HUES64 (cell line): ENCODE measurements at regions not wholly inside any gene's neighbourhood (a gene's known extent, or its start where the extent isn't known, plus 50 kb on each side); places are given as distances from the start of the nearest gene placed in this dataset.

Experiments
- H3K27ac ChIP-seq: 2 replicates; pipeline ENCODE4 v1.7.0; 2013; ENCODE audit warnings: low read depth, low read length, inconsistent platforms
- H3K27me3 ChIP-seq: 2 replicates; pipeline ENCODE4 v1.6.1; 2013; ENCODE audit warnings: mild to moderate bottlenecking, low read length; ENCODE audit not compliant: insufficient read depth
- H3K36me3 ChIP-seq: 2 replicates; pipeline ENCODE4 v1.6.1; 2013; ENCODE audit warnings: mild to moderate bottlenecking, low read length; ENCODE audit not compliant: insufficient read depth
- H3K4me1 ChIP-seq: 2 replicates; pipeline ENCODE4 v1.6.1; 2013; ENCODE audit warnings: mild to moderate bottlenecking, low read length, moderate library complexity; ENCODE audit not compliant: insufficient read depth
- H3K4me3 ChIP-seq: 2 replicates; pipeline ENCODE4 v1.5.1; 2013; ENCODE audit warnings: mild to moderate bottlenecking, low read length, moderate library complexity
- H3K9ac ChIP-seq: 2 replicates; pipeline ENCODE4 v1.6.1; 2013; ENCODE audit warnings: mild to moderate bottlenecking, low read depth, low read length
- H3K9me3 ChIP-seq: 2 replicates; pipeline ENCODE4 v1.6.1; 2013; ENCODE audit warnings: low read depth, low read length; ENCODE audit not compliant: insufficient read depth
- WGBS: fragments of 150-250, 120-280 bp; methylation state at CpG from one replicate; pipeline ENCODE4 v1.1.7; 2013; ENCODE audit warnings: missing lambda C conversion rate; 5-methylcytosine and 5-hydroxymethylcytosine counted together

- Histone ChIP-seq H3K27ac (no peak overlapping the region), H3K9me3 (no peaks in the 10 kb centered on the region), H3K36me3 (no peaks in the 10 kb centered on the region), H3K4me1 (peaks cover 21% of the 10 kb centered on the region), H3K9ac (no peak overlapping the region), H3K4me3 (no peak overlapping the region), H3K27me3 (no peaks in the 10 kb centered on the region)
- 91% methylated on average over 2 of the region's 2 CpGs for WGBS
These were observed 130.9 kb downstream of the TRMT11 start for GRCh38 chr6:126117251-126117650.

GRCh38 chr6:126118058-126118755 lies 131.9 kb downstream of the TRMT11 start:
- Histone ChIP-seq H3K9me3 (no peaks in the 10 kb centered on the region), H3K36me3 (no peaks in the 10 kb centered on the region), H3K9ac (no peak overlapping the region), H3K4me3 (no peak overlapping the region), H3K4me1 (peaks cover 21% of the 10 kb centered on the region), H3K27me3 (no peaks in the 10 kb centered on the region), H3K27ac (no peak overlapping the region; the same call in 1 of the 2 replicates)
- 85% methylated on average over 3 of the region's 4 CpGs for WGBS

GRCh38 chr6:126118936-126119335 lies 132.6 kb downstream of the TRMT11 start:
- no peaks in the 10 kb centered on the region for H3K9me3 ChIP-seq
- H3K4me3 ChIP-seq, result no peak overlapping the region
- H3K4me1 ChIP-seq, result peaks cover 21% of the 10 kb centered on the region
- H3K36me3 ChIP-seq, result no peaks in the 10 kb centered on the region
- WGBS, result 65% methylated on average over 2 of the region's 2 CpGs
- H3K9ac ChIP-seq, result no peak overlapping the region
- H3K27ac ChIP-seq, result no peak overlapping the region
- no peaks in the 10 kb centered on the region for H3K27me3 ChIP-seq

GRCh38 chr6:126123226-126123625 lies 136.9 kb downstream of the TRMT11 start:
- Histone ChIP-seq H3K4me1 (peaks cover 13% of the 10 kb centered on the region), H3K36me3 (no peaks in the 10 kb centered on the region), H3K9me3 (no peaks in the 10 kb centered on the region), H3K9ac (no peak overlapping the region), H3K4me3 (no peak overlapping the region), H3K27ac (no peak overlapping the region), H3K27me3 (no peaks in the 10 kb centered on the region)
- WGBS, result 90% methylated on average over 4 of the region's 4 CpGs

GRCh38 chr6:126127659-126128058 lies 141.3 kb downstream of the TRMT11 start:
- Histone ChIP-seq H3K4me3 (no peak overlapping the region), H3K9me3 (no peaks in the 10 kb centered on the region), H3K36me3 (no peaks in the 10 kb centered on the region), H3K4me1 (peaks cover 9% of the 10 kb centered on the region), H3K9ac (no peak overlapping the region), H3K27me3 (no peaks in the 10 kb centered on the region), H3K27ac (no peak overlapping the region)
- WGBS, result 91% methylated on average over 7 of the region's 9 CpGs

- Histone ChIP-seq H3K27me3 (no peaks in the 10 kb centered on the region), H3K9ac (no peak overlapping the region), H3K27ac (no peak overlapping the region), H3K36me3 (no peaks in the 10 kb centered on the region; the same call in 1 of the 2 replicates), H3K4me3 (no peak overlapping the region), H3K9me3 (peaks cover 14% of the 10 kb centered on the region; the same call in 1 of the 2 replicates), H3K4me1 (peaks cover 9% of the 10 kb centered on the region)
- 76% methylated on average over 2 of the region's 2 CpGs for WGBS
These were observed 144.9 kb downstream of the TRMT11 start for GRCh38 chr6:126131246-126131645.

- H3K27ac ChIP-seq, result no peak overlapping the region
- no peaks in the 10 kb centered on the region; the same call in 1 of the 2 replicates for H3K36me3 ChIP-seq
- H3K9me3 ChIP-seq, result peaks cover 16% of the 10 kb centered on the region; the same call in 1 of the 2 replicates
- H3K4me3 ChIP-seq, result no peak overlapping the region
- no peak overlapping the region for H3K9ac ChIP-seq
- H3K27me3 ChIP-seq, result no peaks in the 10 kb centered on the region
- H3K4me1 ChIP-seq, result peaks cover 9% of the 10 kb centered on the region
These were observed 147.6 kb downstream of the TRMT11 start for GRCh38 chr6:126133984-126134383.

- 100% methylated on average over 1 of the region's 2 CpGs for WGBS
These were observed 148.2 kb downstream of the TRMT11 start for GRCh38 chr6:126134491-126134890.

GRCh38 chr6:126140015-126140414 lies 153.7 kb downstream of the TRMT11 start:
- Histone ChIP-seq H3K9me3 (peaks cover 16% of the 10 kb centered on the region; the same call in 1 of the 2 replicates), H3K4me1 (peaks cover 21% of the 10 kb centered on the region; the same call in 1 of the 2 replicates), H3K9ac (no peak overlapping the region), H3K4me3 (no peak overlapping the region), H3K27ac (no peak overlapping the region), H3K27me3 (no peaks in the 10 kb centered on the region), H3K36me3 (no peaks in the 10 kb centered on the region; the same call in 1 of the 2 replicates)

More at GRCh38 chr6:126134491-126134890, 148.2 kb downstream of the TRMT11 start:
- Histone ChIP-seq H3K4me3 (no peak overlapping the region), H3K27ac (no peak overlapping the region), H3K4me1 (peaks cover 9% of the 10 kb centered on the region), H3K9me3 (peaks cover 16% of the 10 kb centered on the region; the same call in 1 of the 2 replicates), H3K27me3 (no peaks in the 10 kb centered on the region), H3K9ac (no peak overlapping the region), H3K36me3 (no peaks in the 10 kb centered on the region; the same call in 1 of the 2 replicates)

GRCh38 chr6:126143761-126144251 lies 157.5 kb downstream of the TRMT11 start:
- peaks cover 5% of the 10 kb centered on the region; the same call in 1 of the 2 replicates for H3K9me3 ChIP-seq
- H3K27ac ChIP-seq, result no peak overlapping the region; the same call in 1 of the 2 replicates
- H3K27me3 ChIP-seq, result no peaks in the 10 kb centered on the region
- H3K4me1 ChIP-seq, result peaks cover 31% of the 10 kb centered on the region; the same call in 1 of the 2 replicates
- H3K36me3 ChIP-seq, result no peaks in the 10 kb centered on the region
- H3K9ac ChIP-seq, result peak overlapping the region; percentile 12; the same call in 1 of the 2 replicates
- WGBS, result 96% methylated on average over 3 of the region's 3 CpGs
- H3K4me3 ChIP-seq, result no peak overlapping the region

GRCh38 chr6:126145351-126145750 lies 159.0 kb downstream of the TRMT11 start:
- no peaks in the 10 kb centered on the region for H3K27me3 ChIP-seq
- no peaks in the 10 kb centered on the region for H3K9me3 ChIP-seq
- no peak overlapping the region for H3K9ac ChIP-seq
- H3K27ac ChIP-seq, result peak overlapping the region; percentile 5; the same call in 1 of the 2 replicates
- H3K4me3 ChIP-seq, result no peak overlapping the region
- no peaks in the 10 kb centered on the region for H3K36me3 ChIP-seq
- 85% methylated on average over 6 of the region's 6 CpGs for WGBS
- peaks cover 31% of the 10 kb centered on the region; the same call in 1 of the 2 replicates for H3K4me1 ChIP-seq
